Keratinocyte (primary cell): ENCODE measurements at regions not wholly inside any gene's neighbourhood (a gene's known extent, or its start where the extent isn't known, plus 50 kb on each side); places are given as distances from the start of the nearest gene placed in this dataset.

Experiments
- DNase-seq: peaks from one replicate; pipeline ENCODE4 v3.0.0-alpha.2; 2011; ENCODE audit warnings: low read depth, missing footprints, low spot score
- FAIRE-seq: peaks from 2 replicates; lab custom pipeline; 2011; peaks lifted over from hg19 to GRCh38; lab: Jason Lieb, UNC
- H2AFZ ChIP-seq: 2 replicates; pipeline ENCODE4 v1.6.0; 2012; ENCODE audit warnings: low read length, control low read depth, inconsistent platforms; ENCODE audit not compliant: control insufficient read depth
- H3K27ac ChIP-seq: 2 replicates; pipeline ENCODE4 v1.5.1; 2011; ENCODE audit warnings: low read length; ENCODE audit not compliant: control insufficient read depth, insufficient read depth
- H3K27me3 ChIP-seq: 3 replicates; pipeline ENCODE4 v1.6.0; 2011; ENCODE audit warnings: low read length; ENCODE audit not compliant: control insufficient read depth, insufficient read depth; ENCODE audit errors: extremely low read depth
- H3K36me3 ChIP-seq, 2 experiments: 2 replicates in 1 of 2; 3 replicates in 1 of 2; pipeline ENCODE4 v1.5.1; 2011; ENCODE audit warnings: low read length in 2 of 2, mild to moderate bottlenecking in 1 of 2; ENCODE audit not compliant: control insufficient read depth in 2 of 2, insufficient read depth in 2 of 2; ENCODE audit errors: extremely low read depth in 1 of 2
- H3K4me1 ChIP-seq: 3 replicates; pipeline ENCODE4 v1.5.1; 2011; ENCODE audit warnings: low read length; ENCODE audit not compliant: control insufficient read depth, insufficient read depth; ENCODE audit errors: extremely low read depth
- H3K4me2 ChIP-seq: 3 replicates; pipeline ENCODE4 v1.6.0; 2011; ENCODE audit warnings: low read depth, low read length; ENCODE audit not compliant: control insufficient read depth, insufficient read depth; ENCODE audit errors: extremely low read depth
- H3K4me3 ChIP-seq, 3 experiments: fragments of 200-600 bp in 1 of 3; sonication (generic) in 1 of 3; 2 replicates in 2 of 3; 3 replicates in 1 of 3; pipeline ENCODE4 v1.5.1; 2011 to 2016; ENCODE audit warnings: low read length in 3 of 3, mild to moderate bottlenecking in 3 of 3, control low read depth in 2 of 3, inconsistent platforms in 1 of 3, low read depth in 1 of 3, mixed read lengths in 1 of 3, mixed run types in 1 of 3, moderate library complexity in 1 of 3; ENCODE audit not compliant: control insufficient read depth in 2 of 3, insufficient read depth in 2 of 3; ENCODE audit errors: extremely low read depth in 1 of 3
- H3K79me2 ChIP-seq: 2 replicates; pipeline ENCODE4 v1.6.0; 2012; ENCODE audit warnings: low read length; ENCODE audit not compliant: control insufficient read depth, insufficient read depth
- H3K9ac ChIP-seq: 3 replicates; pipeline ENCODE4 v1.6.0; 2011; ENCODE audit warnings: low read length; ENCODE audit not compliant: control insufficient read depth, insufficient read depth; ENCODE audit errors: extremely low read depth
- H3K9me1 ChIP-seq: 3 replicates; pipeline ENCODE4 v1.6.0; 2011; ENCODE audit warnings: low read length; ENCODE audit not compliant: control insufficient read depth, insufficient read depth; ENCODE audit errors: extremely low read depth
- H3K9me3 ChIP-seq: 2 replicates; pipeline ENCODE4 v1.5.1; 2012; ENCODE audit warnings: low read depth, low read length; ENCODE audit not compliant: control insufficient read depth
- H4K20me1 ChIP-seq: 3 replicates; pipeline ENCODE4 v1.6.0; 2011; ENCODE audit warnings: low read length; ENCODE audit not compliant: control insufficient read depth, insufficient read depth; ENCODE audit errors: extremely low read depth
- EZH2 ChIP-seq: IDR thresholded peaks from one replicate; pipeline ENCODE4 v1.6.1; 2012; ENCODE audit warnings: inconsistent platforms, mild to moderate bottlenecking, low read length, moderate library complexity
- dilution Hi-C: fragments of 300-500 bp; cut with MboI; formaldehyde crosslinking; loops from one replicate; pipeline ENCODE4 v1.7.0; 2020; ENCODE audit warnings: low sequenced_read_pairs; ENCODE audit not compliant: extremely low pct_ligation_motif_present
- TF ChIP-seq, protein P1 (sequence below), 3 experiments: IDR thresholded peaks in 1 of 3; conservative IDR thresholded peaks in 1 of 3; optimal IDR thresholded peaks in 1 of 3; 2 replicates in 2 of 3; 3 replicates in 1 of 3; pipeline versions ENCODE3 to v1.5.1; 2011; ENCODE audit warnings: low read length in 3 of 3, mild to moderate bottlenecking in 3 of 3, moderate library complexity in 2 of 3, control low read depth in 1 of 3, inconsistent platforms in 1 of 3; ENCODE audit not compliant: insufficient read depth in 2 of 3; ENCODE audit errors: extremely low read depth in 1 of 3

DNA sequence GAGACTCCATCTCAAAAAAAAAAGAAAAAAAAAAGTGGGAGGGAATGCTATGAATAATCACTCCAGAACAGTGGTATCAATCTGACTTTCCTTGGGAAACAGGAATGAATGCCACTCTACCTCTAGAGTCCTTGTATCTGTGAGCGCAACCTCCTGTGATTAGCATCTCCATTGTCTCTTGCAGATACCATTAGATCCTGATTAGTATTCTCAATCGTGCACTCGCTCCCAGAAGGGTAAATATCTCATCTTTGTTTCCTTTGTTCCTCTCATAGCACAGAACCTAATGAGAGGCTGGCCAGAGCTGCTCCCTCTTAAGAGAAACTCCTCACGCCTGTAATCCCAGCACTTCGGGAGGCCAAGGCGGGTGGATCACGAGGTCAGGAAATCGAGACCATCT lies 184.4 kb upstream of the KCNK2 start:
- H2AFZ ChIP-seq = no peak overlapping the region
- FAIRE-seq = no peak

DNA sequence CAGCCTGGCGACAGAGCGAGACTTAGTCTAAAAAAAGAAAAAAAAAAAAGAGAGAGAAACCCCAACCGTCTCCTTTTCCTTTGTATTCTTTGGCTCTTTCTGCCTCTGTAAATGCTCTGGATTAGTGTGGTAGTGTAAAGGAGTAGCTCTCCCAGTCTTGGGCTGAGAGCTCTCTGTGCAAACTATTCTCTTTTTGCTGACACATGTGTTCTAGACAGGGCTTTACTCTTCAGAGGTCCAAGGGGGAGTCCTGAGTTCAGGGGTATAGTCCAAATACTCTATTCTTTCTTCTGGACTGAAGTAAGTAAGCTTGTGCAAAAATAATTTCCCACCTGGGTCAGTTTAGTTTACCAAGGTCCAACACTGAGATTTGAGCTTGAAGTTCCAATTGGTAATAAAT lies 183.8 kb upstream of the KCNK2 start:
- FAIRE-seq (no peak), DNase-seq (no peak)
- Histone ChIP-seq H3K36me3 (no peaks in the 10 kb centered on the region), H3K4me3 (no peak overlapping the region), H3K27me3 (no peaks in the 10 kb centered on the region), H4K20me1 (no peaks in the 10 kb centered on the region), H3K9ac (no peak overlapping the region), H3K4me2 (no peak overlapping the region), H3K27ac (no peak overlapping the region), H3K9me1 (no peaks in the 10 kb centered on the region), H2AFZ (no peak overlapping the region), H3K79me2 (no peaks in the 10 kb centered on the region), H3K4me1 (peaks cover 25% of the 10 kb centered on the region), H3K9me3 (no peaks in the 10 kb centered on the region)
- dilution Hi-C loops = no loop called here
- TF ChIP-seq, protein P1, sequence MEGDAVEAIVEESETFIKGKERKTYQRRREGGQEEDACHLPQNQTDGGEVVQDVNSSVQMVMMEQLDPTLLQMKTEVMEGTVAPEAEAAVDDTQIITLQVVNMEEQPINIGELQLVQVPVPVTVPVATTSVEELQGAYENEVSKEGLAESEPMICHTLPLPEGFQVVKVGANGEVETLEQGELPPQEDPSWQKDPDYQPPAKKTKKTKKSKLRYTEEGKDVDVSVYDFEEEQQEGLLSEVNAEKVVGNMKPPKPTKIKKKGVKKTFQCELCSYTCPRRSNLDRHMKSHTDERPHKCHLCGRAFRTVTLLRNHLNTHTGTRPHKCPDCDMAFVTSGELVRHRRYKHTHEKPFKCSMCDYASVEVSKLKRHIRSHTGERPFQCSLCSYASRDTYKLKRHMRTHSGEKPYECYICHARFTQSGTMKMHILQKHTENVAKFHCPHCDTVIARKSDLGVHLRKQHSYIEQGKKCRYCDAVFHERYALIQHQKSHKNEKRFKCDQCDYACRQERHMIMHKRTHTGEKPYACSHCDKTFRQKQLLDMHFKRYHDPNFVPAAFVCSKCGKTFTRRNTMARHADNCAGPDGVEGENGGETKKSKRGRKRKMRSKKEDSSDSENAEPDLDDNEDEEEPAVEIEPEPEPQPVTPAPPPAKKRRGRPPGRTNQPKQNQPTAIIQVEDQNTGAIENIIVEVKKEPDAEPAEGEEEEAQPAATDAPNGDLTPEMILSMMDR (optimal IDR thresholded peaks at IDR 0.05 in 1 of 3, IDR thresholded peaks at IDR 0.05 in 1 of 3, conservative IDR thresholded peaks at IDR 0.05 in 1 of 3; ENCODE audit: extremely low read depth in 1 of 3, insufficient read depth in 2 of 3, low read length in 3 of 3) = no peak
- TF ChIP-seq EZH2 = no peak

More for the DNA sequence above, 184.4 kb upstream of the KCNK2 start:
- DNase-seq = no peak
- H3K36me3 ChIP-seq = no peaks in the 10 kb centered on the region
- H3K9me1 ChIP-seq = no peaks in the 10 kb centered on the region
- dilution Hi-C loops = no loop called here
- H3K4me3 ChIP-seq = no peak overlapping the region
- H3K27ac ChIP-seq = no peak overlapping the region
- no peaks in the 10 kb centered on the region for H3K79me2 ChIP-seq
- TF ChIP-seq, protein P1 (optimal IDR thresholded peaks at IDR 0.05 in 1 of 3, IDR thresholded peaks at IDR 0.05 in 1 of 3, conservative IDR thresholded peaks at IDR 0.05 in 1 of 3; ENCODE audit: extremely low read depth in 1 of 3, insufficient read depth in 2 of 3, low read length in 3 of 3) = no peak
- no peak for TF ChIP-seq EZH2
- H3K27me3 ChIP-seq = no peaks in the 10 kb centered on the region
- H3K4me2 ChIP-seq = no peak overlapping the region
- no peak overlapping the region for H3K9ac ChIP-seq
- peaks cover 22% of the 10 kb centered on the region for H3K4me1 ChIP-seq
- no peaks in the 10 kb centered on the region for H3K9me3 ChIP-seq
- H4K20me1 ChIP-seq = no peaks in the 10 kb centered on the region
